Spleen (tissue), 7 donors: ENCODE measurements at regions not wholly inside any gene's neighbourhood (a gene's known extent, or its start where the extent isn't known, plus 50 kb on each side); places are given as distances from the start of the nearest gene placed in this dataset.

ENCODE experiments used
- CTCF ChIP-seq, 11 experiments: fragments of 200-600 bp in 7 of 11; fragments of 450-650 bp in 4 of 11; sonication (generic) in 4 of 11; IDR thresholded peaks in 8 of 11; conservative IDR thresholded peaks in 3 of 11; 1 replicate in 7 of 11; 2 replicates in 4 of 11; pipeline versions ENCODE4 v1.4.0 to v1.8.0; 2016 to 2021; ENCODE audit warnings: antibody characterized with exemption in 11 of 11, inconsistent platforms in 4 of 11, mild to moderate bottlenecking in 1 of 11
- POLR2A ChIP-seq, 3 donors: fragments of 450-650 bp; IDR thresholded peaks; one replicate each; pipeline ENCODE4 v1.5.1; 2017; ENCODE audit warnings: antibody characterized with exemption in 3 of 3, mild to moderate bottlenecking in 1 of 3
- donor health status: DM: no; HTN: no; CAD: no; lungs with moderate emphysema.
- donor health status: DM: no; HTN: no; CAD: no.
- donor health status: DM: no; HTN: no; CAD: no.

DNA sequence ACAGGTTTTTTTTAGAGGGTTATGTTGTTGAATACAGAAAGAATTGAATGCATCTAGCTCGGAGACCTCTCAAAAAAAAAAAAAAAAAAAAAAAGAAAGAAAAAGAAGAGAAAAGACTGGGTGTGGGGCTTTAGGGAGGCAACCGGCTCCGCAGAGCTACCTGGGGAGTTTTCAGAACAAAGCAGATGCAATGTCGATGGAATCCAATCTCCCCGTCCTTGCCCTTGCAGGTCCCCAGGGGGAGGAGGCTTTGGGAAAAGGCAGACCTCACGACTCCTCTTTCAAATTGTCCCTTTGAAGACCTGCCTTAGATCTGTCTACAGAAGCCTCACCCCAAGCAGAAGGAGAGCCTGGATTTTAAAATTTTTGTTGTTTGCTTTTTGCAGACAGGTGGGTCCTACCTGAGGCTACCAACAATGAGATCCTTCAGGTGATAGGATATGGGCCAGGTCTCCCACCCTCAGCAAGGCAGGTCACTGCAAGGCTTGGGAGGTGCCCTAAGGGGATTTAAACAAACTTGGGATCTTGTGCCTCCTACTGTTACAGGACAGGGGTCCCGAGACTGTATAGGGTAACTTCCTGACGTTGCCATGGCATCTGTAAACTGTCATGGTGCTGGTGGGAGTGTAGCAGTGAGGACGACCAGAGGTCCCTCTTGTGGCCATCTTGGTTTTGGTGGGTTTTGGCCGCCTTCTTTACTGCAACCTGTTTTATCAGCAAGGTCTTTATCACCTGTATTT is 75.2 kb upstream of the PRKX start:
- TF ChIP-seq CTCF (IDR thresholded peaks at IDR 0.05 in 8 of 11, conservative IDR thresholded peaks at IDR 0.05 in 3 of 11) = peak in 2 of 11 experiments; percentile 10 to 21
- TF ChIP-seq POLR2A (IDR thresholded peaks at IDR 0.05) = no peak
